Left renal pelvis (tissue), 4 donors: ENCODE measurements at regions not wholly inside any gene's neighbourhood (a gene's known extent, or its start where the extent isn't known, plus 50 kb on each side); places are given as distances from the start of the nearest gene placed in this dataset.
"Not testable (repeated sequence)": the region's sequence is repeated elsewhere in the genome, so short reads cannot be mapped to it uniquely, and the experiment has no call there.

Experiments used
- DNase-seq, 4 donors: peaks; one replicate each; pipeline ENCODE4 v3.0.0-alpha.2; 2013; ENCODE audit warnings: low read depth in 4 of 4, low spot score in 3 of 4

- DNase-seq: no peak
Observed at GRCh38 chr1:55767171-55767570, 552.0 kb upstream of the USP24 start.

DNA sequence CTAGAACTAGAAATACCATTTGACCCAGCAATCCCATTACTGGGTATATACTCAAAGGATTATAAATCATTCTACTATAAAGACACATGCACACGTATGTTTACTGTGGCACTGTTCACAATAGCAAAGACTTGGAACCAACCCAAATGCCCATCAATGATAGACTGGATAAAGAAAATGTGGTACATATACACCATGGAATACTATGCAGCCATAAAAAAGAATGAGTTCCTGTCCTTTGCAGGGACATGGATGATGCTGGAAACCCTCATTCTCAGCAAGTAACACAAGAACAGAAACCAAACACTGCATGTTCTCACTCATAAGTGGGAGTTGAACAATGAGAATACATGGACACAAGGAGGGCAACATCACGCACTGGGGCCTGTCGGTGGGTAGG is 550.3 kb upstream of the USP24 start:
- not testable (repeated sequence) for DNase-seq

DNA sequence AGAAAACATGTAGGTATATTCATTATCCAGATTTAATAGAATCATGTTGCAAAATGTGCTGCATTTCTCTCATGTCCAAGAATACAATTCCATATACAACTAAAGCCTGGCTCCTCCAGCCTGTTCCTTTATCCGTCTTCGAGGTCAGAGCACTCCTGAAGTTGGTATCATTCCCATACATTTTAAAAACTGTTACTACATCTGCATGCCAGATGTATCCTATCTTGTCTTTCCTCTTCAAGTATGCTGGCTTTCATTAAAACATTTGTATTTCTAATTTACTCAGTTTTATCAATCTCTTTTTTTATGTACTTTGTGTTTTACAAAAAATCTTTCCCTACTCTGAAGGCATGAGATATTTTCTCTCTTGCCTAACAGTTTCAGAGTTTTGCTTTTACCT is 536.6 kb upstream of the USP24 start:
- no peak for DNase-seq

DNA sequence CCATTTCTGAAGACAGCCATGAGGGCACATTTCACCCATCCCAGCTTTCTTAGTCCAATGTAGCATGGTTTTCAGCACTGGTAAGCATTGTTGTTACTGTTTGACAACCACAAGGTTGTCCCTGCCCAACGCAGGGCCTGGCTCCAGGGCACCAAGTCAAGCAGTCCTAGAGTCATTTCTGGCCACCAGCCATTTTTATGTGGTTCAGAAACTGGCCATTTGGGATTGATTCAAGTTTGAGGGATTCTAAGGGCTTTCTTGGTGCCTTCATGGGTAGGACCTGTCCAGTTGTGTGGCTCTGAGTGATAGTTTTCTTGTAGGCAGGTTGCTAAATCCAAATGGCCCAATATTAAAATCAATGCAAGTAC is 535.4 kb upstream of the USP24 start:
- DNase-seq: no peak

- DNase-seq: peak in 2 of 4 donors; percentile 6 to 7
Observed at GRCh38 chr1:55749975-55750627, 534.9 kb upstream of the USP24 start.

- no peak for DNase-seq
Observed at GRCh38 chr1:55747408-55747841, 532.3 kb upstream of the USP24 start.

DNA sequence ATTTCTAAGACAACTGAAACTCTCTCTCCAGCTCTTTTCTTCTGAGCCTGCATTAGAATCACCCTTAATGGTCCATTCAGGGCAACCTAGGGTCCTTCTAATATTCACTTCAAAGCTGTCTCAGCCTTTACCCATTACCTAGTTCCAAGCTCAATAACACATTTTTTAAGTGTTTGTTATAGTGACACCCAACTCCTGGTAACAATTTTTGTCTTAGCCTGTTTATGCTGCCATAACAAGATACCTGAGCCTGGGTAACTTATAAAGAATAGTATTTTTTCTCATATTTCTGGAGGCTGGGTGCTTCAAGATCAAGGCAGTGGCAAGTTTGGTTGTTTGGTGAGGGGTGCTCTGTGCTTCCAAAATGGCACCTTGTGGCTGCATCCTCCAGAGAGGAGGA is 531.5 kb upstream of the USP24 start:
- no peak for DNase-seq

- DNase-seq: no peak
Observed at GRCh38 chr1:55741516-55741915, 526.4 kb upstream of the USP24 start.

DNA sequence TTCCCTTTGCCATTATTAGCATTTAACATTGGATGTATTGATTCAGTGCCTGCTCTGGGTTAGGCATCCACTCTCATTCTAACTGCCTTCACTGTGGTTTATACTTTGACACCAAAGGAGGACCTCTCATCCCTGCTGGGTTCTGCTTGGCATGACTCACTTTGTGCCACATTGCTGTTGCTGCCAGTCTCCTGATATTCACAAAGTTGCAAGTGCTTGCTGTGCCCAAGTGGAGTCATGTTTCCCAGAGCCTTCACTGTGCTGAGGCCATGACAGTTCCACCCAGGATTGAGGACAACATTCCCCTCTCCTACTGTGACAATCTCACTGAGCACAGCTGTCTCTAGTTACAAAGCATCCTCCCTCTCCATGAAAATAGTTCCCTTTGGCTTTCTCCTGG is 519.9 kb upstream of the USP24 start:
- no peak for DNase-seq

GRCh38 chr1:55726994-55727393 is 511.8 kb upstream of the USP24 start:
- DNase-seq: no peak

DNA sequence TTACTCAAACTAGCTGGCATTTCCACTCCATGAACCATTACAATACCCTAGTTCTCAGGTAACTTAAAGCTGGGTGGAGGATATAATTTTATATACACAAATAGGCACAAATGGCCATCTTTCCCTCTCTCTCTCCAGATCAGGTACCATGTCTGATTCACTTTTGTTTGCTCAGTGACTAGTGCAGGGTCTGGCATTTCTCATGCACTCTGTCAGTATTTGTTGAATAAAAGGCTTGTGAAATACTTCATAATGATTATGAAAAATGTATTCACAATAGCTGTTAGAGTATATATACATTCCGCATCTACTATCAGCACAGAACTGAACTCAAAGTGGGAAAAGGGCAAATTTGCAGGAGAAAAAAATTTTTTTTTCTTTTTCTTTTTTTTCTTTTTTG is 510.2 kb upstream of the USP24 start:
- DNase-seq: no peak

DNA sequence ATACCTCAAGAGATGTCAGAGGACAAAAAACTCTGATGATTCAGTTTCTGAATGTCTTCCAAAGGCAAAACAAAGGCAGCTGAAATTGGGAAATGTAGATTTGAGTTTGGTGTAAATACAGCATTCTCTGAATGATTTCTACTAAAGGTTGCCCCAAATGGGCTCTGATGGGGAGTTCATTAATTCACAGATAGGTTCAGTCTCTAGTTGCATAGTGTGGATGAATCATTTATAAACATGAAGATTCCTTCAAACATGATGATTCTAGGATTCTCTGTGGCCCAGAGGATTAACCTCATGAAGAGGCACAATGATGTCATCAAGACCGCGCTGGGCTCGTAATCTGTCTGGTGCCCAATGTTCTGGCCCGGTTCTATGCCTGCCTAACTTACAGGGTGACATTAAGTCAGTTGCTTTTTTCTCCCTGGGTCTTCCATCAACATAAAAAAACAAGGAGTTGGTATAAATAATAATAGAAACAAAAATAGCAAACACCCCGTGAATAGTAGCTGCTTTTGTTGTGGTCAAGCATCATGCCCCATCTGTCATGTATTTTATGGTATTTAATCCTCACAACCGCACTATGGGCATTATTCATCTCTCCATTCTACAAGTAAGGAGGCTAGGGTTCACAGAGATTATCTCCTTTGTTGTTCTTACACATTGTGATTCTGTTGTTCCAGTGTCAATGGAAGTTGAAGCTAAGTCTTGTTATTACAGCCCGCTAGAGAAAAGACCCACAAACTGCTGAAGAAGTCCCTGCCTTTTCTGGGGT is 509.6 kb upstream of the USP24 start:
- DNase-seq: no peak

GRCh38 chr1:55723001-55723400 is 507.8 kb upstream of the USP24 start:
- no peak for DNase-seq

DNA sequence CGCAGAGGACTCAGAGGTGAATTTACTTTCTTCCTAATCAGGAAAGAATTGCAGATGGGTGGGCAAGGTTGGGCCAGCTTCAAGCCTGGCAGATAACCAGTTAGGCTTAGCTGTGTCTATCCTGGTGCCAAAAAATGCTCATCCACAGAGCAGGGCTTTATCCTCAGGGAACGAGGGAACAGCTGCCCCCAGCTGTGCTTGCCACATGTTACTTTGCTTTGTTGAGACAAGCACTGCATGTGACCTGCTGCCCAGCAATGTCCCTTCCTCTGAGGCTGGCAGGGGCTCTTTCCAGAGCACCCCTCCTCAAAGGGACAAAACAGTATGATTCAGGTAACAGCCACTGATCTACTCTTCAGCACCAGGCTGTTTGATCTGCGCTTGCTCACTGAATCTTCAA is 505.1 kb upstream of the USP24 start:
- DNase-seq: no peak

DNA sequence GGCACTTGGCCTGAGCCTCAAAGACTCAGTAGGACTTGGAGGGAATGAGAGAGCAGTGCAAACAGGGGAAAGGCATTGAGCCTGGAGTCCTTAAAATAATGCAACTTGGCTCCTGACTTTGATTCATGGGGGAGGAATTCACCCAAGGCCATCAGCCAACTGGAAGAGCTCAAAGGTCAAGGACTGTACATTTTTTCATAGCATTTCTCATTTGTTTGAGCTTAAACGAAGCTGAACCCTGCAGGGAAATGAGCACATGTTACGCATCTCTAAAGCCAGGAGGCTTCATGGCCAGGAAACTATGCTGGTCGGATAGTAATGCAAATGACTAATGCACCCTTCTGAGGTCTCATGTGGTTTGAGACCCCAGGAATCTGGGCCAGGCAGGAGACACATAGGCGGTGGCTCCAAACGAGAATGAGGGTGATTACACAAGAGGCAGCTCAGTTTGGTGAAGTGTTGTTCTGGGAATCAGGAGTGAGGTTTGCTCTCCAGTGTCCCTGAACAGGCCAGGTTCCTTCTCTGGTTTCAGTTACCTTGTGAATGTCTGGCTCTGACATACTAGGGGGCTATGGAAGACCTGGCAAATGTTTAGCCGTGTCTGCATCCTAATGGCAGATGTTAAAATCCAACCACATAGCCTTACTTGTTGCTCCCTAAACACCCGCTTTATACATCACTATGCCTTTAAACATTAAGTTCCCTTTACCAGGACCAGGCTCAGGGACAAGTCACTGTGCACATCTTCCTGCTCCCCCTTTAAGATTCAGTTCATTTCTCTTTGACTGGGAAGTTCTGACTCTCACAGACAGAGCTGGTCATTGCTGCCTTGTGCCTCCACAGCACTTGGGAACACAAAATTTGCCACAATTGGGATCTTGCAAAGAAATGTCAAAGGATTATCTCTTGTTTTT is 503.9 kb upstream of the USP24 start:
- DNase-seq: no peak

- no peak for DNase-seq
Observed at GRCh38 chr1:55717111-55717510, 501.9 kb upstream of the USP24 start.

GRCh38 chr1:55716610-55717009 is 501.4 kb upstream of the USP24 start:
- no peak for DNase-seq

GRCh38 chr1:55716151-55716550 is 501.0 kb upstream of the USP24 start:
- no peak for DNase-seq

DNA sequence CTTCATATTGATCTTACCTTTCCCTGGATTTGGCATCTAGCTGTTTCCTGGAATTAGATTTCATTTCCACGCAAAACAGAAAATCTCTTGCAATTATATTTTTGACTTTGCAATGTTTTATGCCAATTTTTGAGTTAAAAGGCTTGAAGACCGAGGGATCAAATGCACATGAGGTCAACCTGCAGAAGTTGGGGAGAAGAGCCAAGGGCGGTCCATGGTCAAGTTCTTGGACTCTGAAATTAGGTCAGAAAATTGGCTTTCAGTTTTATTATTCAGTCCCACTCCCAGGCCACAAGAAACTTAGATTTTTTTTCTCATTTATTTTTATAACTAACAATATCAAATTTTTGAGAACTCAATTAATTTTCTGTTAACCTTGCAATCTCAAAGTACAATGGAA is 499.1 kb upstream of the USP24 start:
- DNase-seq: no peak

- no peak for DNase-seq
Observed at GRCh38 chr1:55713516-55713915, 498.4 kb upstream of the USP24 start.

DNA sequence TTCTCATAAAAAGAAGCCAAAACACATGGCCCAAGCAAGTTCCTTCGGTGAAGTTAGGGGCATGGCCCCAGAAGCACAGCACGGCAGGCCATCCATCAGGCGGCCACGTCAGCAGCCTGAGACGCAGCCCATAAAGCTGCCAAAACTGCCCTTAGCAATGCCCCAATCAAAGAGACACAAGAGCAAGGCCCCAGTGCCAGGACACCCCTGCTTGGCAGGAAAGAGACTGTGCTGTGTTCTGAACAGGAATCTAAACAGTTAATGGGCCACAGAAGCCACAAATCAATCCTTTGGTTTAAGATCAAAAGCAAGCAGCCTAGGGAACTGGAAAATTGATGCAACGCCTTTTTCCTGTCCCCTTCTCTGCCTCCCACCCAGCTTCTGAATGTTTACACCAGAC is 497.0 kb upstream of the USP24 start:
- DNase-seq: peak in 1 of 4 donors; percentile 55
